Calu3 (cell line): ENCODE measurements at regions not wholly inside any gene's neighbourhood (a gene's known extent, or its start where the extent isn't known, plus 50 kb on each side); places are given as distances from the start of the nearest gene placed in this dataset.

Experiments
- BruUV-seq: library from RNA; stranded (reverse); fragments of 400-500 nt; replicated peaks from 2 replicates; lab custom pipeline; 2021; lab: Mats Ljungman, UMichigan
- CTCF ChIA-PET: fragments of 300-600 bp; sonication (Branson Sonifier 250); formaldehyde crosslinking; loops from one replicate; lab custom pipeline; 2022; ENCODE audit warnings: antibody characterized with exemption; lab: Charles Lee
- DNase-seq: peaks from one replicate; pipeline ENCODE4 v3.0.0; 2022
- H3K27ac Mint-ChIP-seq: one replicate; pipeline ENCODE4 v1.8.0; 2022; ENCODE audit warnings: mixed read lengths; ENCODE audit not compliant: unreplicated experiment
- H3K27me3 Mint-ChIP-seq: one replicate; pipeline ENCODE4 v1.8.0; 2022; ENCODE audit warnings: mixed read lengths; ENCODE audit not compliant: unreplicated experiment
- H3K36me3 Mint-ChIP-seq: one replicate; pipeline ENCODE4 v1.8.0; 2022; ENCODE audit warnings: mild to moderate bottlenecking, moderate library complexity, mixed read lengths; ENCODE audit not compliant: insufficient read depth, unreplicated experiment
- H3K4me1 Mint-ChIP-seq: one replicate; pipeline ENCODE4 v1.8.0; 2022; ENCODE audit warnings: mild to moderate bottlenecking, low read depth, mixed read lengths; ENCODE audit not compliant: unreplicated experiment
- H3K4me3 Mint-ChIP-seq: one replicate; pipeline ENCODE4 v1.8.0; 2022; ENCODE audit warnings: mild to moderate bottlenecking, low read depth, moderate library complexity, mixed read lengths; ENCODE audit not compliant: unreplicated experiment
- H3K9me3 Mint-ChIP-seq: one replicate; pipeline ENCODE4 v1.8.0; 2022; ENCODE audit warnings: low read depth, mixed read lengths; ENCODE audit not compliant: unreplicated experiment
- intact Hi-C: fragments of 100-400 bp; cut with micrococcal nuclease; formaldehyde crosslinking; loops from one replicate; pipeline ENCODE4 v1.10.0; 2022; ENCODE audit not compliant: unreplicated experiment
- TF ChIP-seq, protein P1 (sequence below): fragments of 200-600 bp; IDR thresholded peaks from one replicate; pipeline ENCODE4 v1.8.0; 2022; ENCODE audit warnings: antibody characterized with exemption; ENCODE audit not compliant: unreplicated experiment

DNA sequence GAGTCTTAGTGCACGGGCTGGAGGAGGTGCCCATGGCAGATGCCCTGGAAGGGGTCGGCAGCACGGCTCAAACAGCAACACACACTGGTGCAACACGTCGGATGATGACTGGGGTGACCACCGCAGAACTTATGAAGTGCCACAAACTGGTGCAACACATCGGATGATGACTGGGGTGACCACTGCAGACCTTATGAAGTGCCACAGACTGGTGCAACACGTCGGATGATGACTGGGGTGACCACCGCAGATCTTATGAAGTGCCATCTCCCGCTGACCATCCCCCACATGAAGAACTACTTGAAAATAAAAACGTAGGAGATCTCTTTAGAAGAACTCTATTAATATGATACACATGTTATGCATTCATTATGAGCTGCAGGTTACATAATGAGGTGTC is 218.3 kb downstream of the TBXT start:
- no peak overlapping the region for H3K27ac Mint-ChIP-seq
- TF ChIP-seq, protein P1, sequence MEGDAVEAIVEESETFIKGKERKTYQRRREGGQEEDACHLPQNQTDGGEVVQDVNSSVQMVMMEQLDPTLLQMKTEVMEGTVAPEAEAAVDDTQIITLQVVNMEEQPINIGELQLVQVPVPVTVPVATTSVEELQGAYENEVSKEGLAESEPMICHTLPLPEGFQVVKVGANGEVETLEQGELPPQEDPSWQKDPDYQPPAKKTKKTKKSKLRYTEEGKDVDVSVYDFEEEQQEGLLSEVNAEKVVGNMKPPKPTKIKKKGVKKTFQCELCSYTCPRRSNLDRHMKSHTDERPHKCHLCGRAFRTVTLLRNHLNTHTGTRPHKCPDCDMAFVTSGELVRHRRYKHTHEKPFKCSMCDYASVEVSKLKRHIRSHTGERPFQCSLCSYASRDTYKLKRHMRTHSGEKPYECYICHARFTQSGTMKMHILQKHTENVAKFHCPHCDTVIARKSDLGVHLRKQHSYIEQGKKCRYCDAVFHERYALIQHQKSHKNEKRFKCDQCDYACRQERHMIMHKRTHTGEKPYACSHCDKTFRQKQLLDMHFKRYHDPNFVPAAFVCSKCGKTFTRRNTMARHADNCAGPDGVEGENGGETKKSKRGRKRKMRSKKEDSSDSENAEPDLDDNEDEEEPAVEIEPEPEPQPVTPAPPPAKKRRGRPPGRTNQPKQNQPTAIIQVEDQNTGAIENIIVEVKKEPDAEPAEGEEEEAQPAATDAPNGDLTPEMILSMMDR = no peak
- H3K4me1 Mint-ChIP-seq = no peaks in the 10 kb centered on the region
- H3K4me3 Mint-ChIP-seq = no peak overlapping the region
- BruUV-seq = no TSS peak
- peaks cover 39% of the 10 kb centered on the region for H3K27me3 Mint-ChIP-seq
- no peak for DNase-seq
- CTCF ChIA-PET = no interaction called here
- intact Hi-C loops = no loop called here
- no peaks in the 10 kb centered on the region for H3K36me3 Mint-ChIP-seq
- H3K9me3 Mint-ChIP-seq = peaks cover 3% of the 10 kb centered on the region

DNA sequence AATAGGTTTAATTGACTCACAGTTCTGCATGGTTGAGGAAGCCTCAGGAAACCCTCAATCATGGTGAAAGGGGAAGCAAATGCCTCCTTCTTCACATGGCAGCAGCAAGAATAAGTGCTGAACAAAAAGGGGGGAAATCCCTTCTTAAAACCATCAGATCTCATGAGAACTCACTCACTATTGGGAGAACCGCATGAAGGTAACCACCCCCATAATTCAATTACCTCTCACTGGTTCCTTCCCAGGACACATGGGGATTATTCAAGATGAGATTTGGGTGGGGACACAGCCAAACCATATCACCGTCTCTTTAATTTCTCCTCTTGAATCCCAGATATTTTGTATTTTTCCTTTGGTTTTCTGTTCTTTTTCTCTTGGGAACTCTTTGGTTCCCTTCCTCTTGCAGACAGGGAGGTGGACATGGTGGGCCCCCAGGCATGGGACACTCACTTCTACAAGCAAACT is 223.6 kb downstream of the TBXT start:
- intact Hi-C loops = no loop called here
- no peak for DNase-seq
- Mint-ChIP-seq H3K9me3 (peaks cover 10% of the 10 kb centered on the region), H3K27me3 (peaks cover 29% of the 10 kb centered on the region), H3K27ac (no peak overlapping the region), H3K36me3 (no peaks in the 10 kb centered on the region), H3K4me3 (no peak overlapping the region), H3K4me1 (no peaks in the 10 kb centered on the region)
- TF ChIP-seq, protein P1 = no peak
- BruUV-seq = no TSS peak
- CTCF ChIA-PET = no interaction called here

DNA sequence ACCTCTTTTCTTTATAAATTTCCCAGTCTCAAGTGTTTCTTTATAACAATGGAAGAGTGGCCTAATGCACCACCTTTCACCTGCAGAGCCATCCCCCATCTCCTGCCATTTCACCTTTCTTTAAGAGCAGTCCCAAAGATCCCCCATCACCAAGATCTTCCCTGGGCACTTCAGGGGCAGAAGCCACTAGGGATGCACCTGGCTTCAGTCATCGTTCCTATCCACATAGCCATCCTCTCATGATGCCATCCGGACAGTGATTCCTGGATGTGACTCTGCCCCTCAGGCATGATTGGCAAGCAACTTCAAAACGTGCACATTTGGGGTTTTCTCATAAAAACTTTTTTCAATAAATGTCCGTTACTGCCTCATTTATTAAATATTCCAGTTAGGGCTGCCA is 225.9 kb downstream of the TBXT start:
- no peaks in the 10 kb centered on the region for H3K36me3 Mint-ChIP-seq
- no TSS peak for BruUV-seq
- H3K9me3 Mint-ChIP-seq = peaks cover 10% of the 10 kb centered on the region
- H3K4me1 Mint-ChIP-seq = no peaks in the 10 kb centered on the region
- no peak overlapping the region for H3K27ac Mint-ChIP-seq
- TF ChIP-seq, protein P1 = no peak
- CTCF ChIA-PET = no interaction called here
- intact Hi-C loops = no loop called here
- DNase-seq = no peak
- H3K27me3 Mint-ChIP-seq = peaks cover 21% of the 10 kb centered on the region
- no peak overlapping the region for H3K4me3 Mint-ChIP-seq

DNA sequence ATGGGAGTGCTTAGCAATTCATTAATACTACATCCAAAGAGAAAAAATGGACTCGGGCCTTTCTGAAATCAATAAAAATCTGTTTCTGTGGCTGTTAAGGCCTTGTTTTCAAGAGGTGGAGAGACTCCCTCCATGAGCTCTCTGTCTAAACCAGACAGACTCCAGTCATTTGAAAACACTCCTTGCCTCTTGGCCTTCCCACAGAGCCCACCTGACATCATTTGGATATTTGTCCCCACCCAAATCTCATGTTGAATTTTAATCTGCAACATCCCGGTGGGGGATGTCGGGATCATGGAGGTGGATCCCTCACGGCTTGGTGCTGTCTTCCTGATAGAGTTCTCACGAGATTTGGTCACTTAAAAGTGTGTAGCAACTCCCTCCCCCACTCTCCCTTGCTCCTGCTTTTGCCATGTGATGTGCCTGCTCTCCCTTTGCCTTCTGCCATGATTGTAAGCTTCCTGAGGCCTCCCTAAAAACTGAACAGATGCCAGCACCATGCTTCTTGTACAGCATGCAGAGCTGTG is 226.3 kb downstream of the TBXT start:
- no peak overlapping the region for H3K27ac Mint-ChIP-seq
- DNase-seq = no peak
- no peaks in the 10 kb centered on the region for H3K4me1 Mint-ChIP-seq
- H3K4me3 Mint-ChIP-seq = no peak overlapping the region
- intact Hi-C loops = no loop called here
- TF ChIP-seq, protein P1 = no peak
- H3K36me3 Mint-ChIP-seq = no peaks in the 10 kb centered on the region
- peaks cover 11% of the 10 kb centered on the region for H3K9me3 Mint-ChIP-seq
- CTCF ChIA-PET = no interaction called here
- BruUV-seq = no TSS peak
- peaks cover 26% of the 10 kb centered on the region for H3K27me3 Mint-ChIP-seq
